BLaER1 treated with 17β-estradiol and CSF1 and Interleukin-3, amounts not matched to agents 10 nM and 100 nM (cell line): ENCODE measurements at regions not wholly inside any gene's neighbourhood (a gene's known extent, or its start where the extent isn't known, plus 50 kb on each side); places are given as distances from the start of the nearest gene placed in this dataset.

Source experiments
- H3K27ac ChIP-seq, 11 experiments: shearing (Covaris generic); formaldehyde crosslinking; 2 replicates each; pipeline ENCODE4 v1.8.1; 2022
- H3K27me3 ChIP-seq, 11 experiments: shearing (Covaris generic); formaldehyde crosslinking; 2 replicates each; pipeline ENCODE4 v1.8.1; 2022
- H3K36me3 ChIP-seq, 11 experiments: shearing (Covaris generic); formaldehyde crosslinking; 2 replicates each; pipeline ENCODE4 v1.8.1; 2022
- H3K4me1 ChIP-seq, 10 experiments: shearing (Covaris generic); formaldehyde crosslinking; 2 replicates each; pipeline ENCODE4 v1.8.1; 2022
- H3K4me2 ChIP-seq, 11 experiments: shearing (Covaris generic); formaldehyde crosslinking; 2 replicates each; pipeline ENCODE4 v1.8.1; 2022
- H3K4me3 ChIP-seq, 10 experiments: shearing (Covaris generic); formaldehyde crosslinking; 2 replicates each; pipeline ENCODE4 v1.8.1; 2022
- H3K9ac ChIP-seq, 11 experiments: shearing (Covaris generic); formaldehyde crosslinking; 2 replicates each; pipeline ENCODE4 v1.8.1; 2022
- H3K9me3 ChIP-seq, 11 experiments: shearing (Covaris generic); formaldehyde crosslinking; replicated peaks in 1 of 11; 2 replicates each; pipeline ENCODE4 v1.8.1; 2022
- H4K20me1 ChIP-seq, 11 experiments: shearing (Covaris generic); formaldehyde crosslinking; 2 replicates each; pipeline ENCODE4 v1.8.1; 2022
- Cebpa-rat ChIP-seq, 11 experiments: shearing (Covaris generic); IDR thresholded peaks; 2 replicates each; pipeline ENCODE4 v1.8.1; 2022

GRCh38 chr7:33764752-33765451, 140.4 kb upstream of the BMPER start:
- H3K27ac ChIP-seq, result no peak overlapping the region
- no peak overlapping the region for H3K9ac ChIP-seq
- H3K27me3 ChIP-seq, result no peaks in the 10 kb centered on the region; a peak in 1 of 22 replicates
- peaks cover 12 to 78% (median 16%) of the 10 kb centered on the region in 10 experiments for H3K4me1 ChIP-seq
- no peak for TF ChIP-seq Cebpa-rat (IDR thresholded peaks at IDR 0.05)
- H3K4me3 ChIP-seq, result no peak overlapping the region
- no peak overlapping the region for H3K4me2 ChIP-seq
- no peaks in the 10 kb centered on the region for H4K20me1 ChIP-seq
- H3K36me3 ChIP-seq, result no peaks in the 10 kb centered on the region
- H3K9me3 ChIP-seq, result no peaks in the 10 kb centered on the region

GRCh38 chr7:33766405-33766804, 138.9 kb upstream of the BMPER start:
- TF ChIP-seq Cebpa-rat (IDR thresholded peaks at IDR 0.05), result no peak
- no peaks in the 10 kb centered on the region for H3K9me3 ChIP-seq
- no peak overlapping the region for H3K27ac ChIP-seq
- H4K20me1 ChIP-seq, result no peaks in the 10 kb centered on the region
- peak overlapping the region in 2 of 11 experiments; percentile 16 to 31; a peak in 2 of 22 replicates for H3K4me2 ChIP-seq
- H3K9ac ChIP-seq, result no peak overlapping the region
- H3K36me3 ChIP-seq, result no peaks in the 10 kb centered on the region
- H3K4me3 ChIP-seq, result no peak overlapping the region
- H3K27me3 ChIP-seq, result no peaks in the 10 kb centered on the region; a peak in 1 of 22 replicates
- peaks cover 4 to 80% (median 7%) of the 10 kb centered on the region in 10 experiments for H3K4me1 ChIP-seq

- peak overlapping the region in 1 of 11 experiments; percentile 39; a peak in 2 of 22 replicates for H3K27ac ChIP-seq
- peak overlapping the region in 2 of 11 experiments; percentile 23 to 47; a peak in 3 of 22 replicates for H3K4me2 ChIP-seq
- H3K4me1 ChIP-seq, result peaks cover 11 to 80% (median 14%) of the 10 kb centered on the region in 10 experiments
- no peaks in the 10 kb centered on the region for H3K27me3 ChIP-seq
- no peaks in the 10 kb centered on the region for H4K20me1 ChIP-seq
- peaks cover 0 to 21% (median 0%) of the 10 kb centered on the region in 11 experiments; a peak in 6 of 22 replicates for H3K9me3 ChIP-seq
- no peak overlapping the region for H3K4me3 ChIP-seq
- H3K36me3 ChIP-seq, result no peaks in the 10 kb centered on the region
- H3K9ac ChIP-seq, result no peak overlapping the region
- TF ChIP-seq Cebpa-rat (IDR thresholded peaks at IDR 0.05), result no peak
Observed at GRCh38 chr7:33769930-33770329, 135.4 kb upstream of the BMPER start.

- H3K4me1 ChIP-seq, result peaks cover 18 to 84% (median 21%) of the 10 kb centered on the region in 10 experiments
- H3K9me3 ChIP-seq, result peaks cover 0 to 21% (median 0%) of the 10 kb centered on the region in 11 experiments; a peak in 6 of 22 replicates
- TF ChIP-seq Cebpa-rat (IDR thresholded peaks at IDR 0.05), result no peak
- no peak overlapping the region for H3K4me3 ChIP-seq
- no peaks in the 10 kb centered on the region for H4K20me1 ChIP-seq
- no peak overlapping the region for H3K9ac ChIP-seq
- peak overlapping the region in 1 of 11 experiments; percentile 47; a peak in 2 of 22 replicates for H3K4me2 ChIP-seq
- no peaks in the 10 kb centered on the region for H3K36me3 ChIP-seq
- H3K27me3 ChIP-seq, result no peaks in the 10 kb centered on the region
- H3K27ac ChIP-seq, result peak overlapping the region in 1 of 11 experiments; percentile 39; a peak in 1 of 22 replicates
Observed at GRCh38 chr7:33770576-33770975, 134.8 kb upstream of the BMPER start.

GRCh38 chr7:33771422-33771821, 133.9 kb upstream of the BMPER start:
- Histone ChIP-seq H3K9ac (no peak overlapping the region), H4K20me1 (no peaks in the 10 kb centered on the region)

GRCh38 chr7:33773053-33773452, 132.3 kb upstream of the BMPER start:
- Histone ChIP-seq H4K20me1 (no peaks in the 10 kb centered on the region), H3K27me3 (no peaks in the 10 kb centered on the region), H3K4me3 (no peak overlapping the region), H3K4me2 (peak overlapping the region in 4 of 11 experiments; percentile 64 to 70 (median 68); a peak in 5 of 22 replicates), H3K4me1 (peaks cover 23 to 85% (median 31%) of the 10 kb centered on the region in 10 experiments), H3K9ac (no peak overlapping the region), H3K9me3 (peaks cover 0 to 21% (median 0%) of the 10 kb centered on the region in 11 experiments; a peak in 6 of 22 replicates), H3K27ac (peak overlapping the region in 6 of 11 experiments; percentile 71 to 87 (median 82); a peak in 7 of 22 replicates), H3K36me3 (no peaks in the 10 kb centered on the region)
- TF ChIP-seq Cebpa-rat (IDR thresholded peaks at IDR 0.05), result no peak

More at GRCh38 chr7:33771422-33771821, 133.9 kb upstream of the BMPER start:
- TF ChIP-seq Cebpa-rat (IDR thresholded peaks at IDR 0.05), result no peak
- no peaks in the 10 kb centered on the region for H3K27me3 ChIP-seq
- H3K4me1 ChIP-seq, result peaks cover 23 to 86% (median 29%) of the 10 kb centered on the region in 10 experiments
- no peak overlapping the region for H3K4me3 ChIP-seq
- 0 out of 22 replicates have a peak overlapping the region, but pooled peaks of 1 of the 11 experiments have one; percentile 17 for H3K27ac ChIP-seq
- peak overlapping the region in 2 of 11 experiments; percentile 8 to 16; a peak in 2 of 22 replicates for H3K4me2 ChIP-seq
- H3K9me3 ChIP-seq, result peaks cover 0 to 21% (median 0%) of the 10 kb centered on the region in 11 experiments; a peak in 6 of 22 replicates
- no peaks in the 10 kb centered on the region for H3K36me3 ChIP-seq

- peaks cover 23 to 74% (median 31%) of the 10 kb centered on the region in 10 experiments for H3K4me1 ChIP-seq
- no peaks in the 10 kb centered on the region for H3K27me3 ChIP-seq
- no peaks in the 10 kb centered on the region for H4K20me1 ChIP-seq
- H3K27ac ChIP-seq, result peak overlapping the region; percentile 70 to 87 (median 81)
- no peaks in the 10 kb centered on the region for H3K36me3 ChIP-seq
- peak; percentile 35 to 88 (median 66); a peak in 18 of 22 replicates for TF ChIP-seq Cebpa-rat (IDR thresholded peaks at IDR 0.05)
- no peak overlapping the region for H3K4me3 ChIP-seq
- H3K9me3 ChIP-seq, result peaks cover 0 to 21% (median 0%) of the 10 kb centered on the region in 11 experiments; a peak in 6 of 22 replicates
- H3K9ac ChIP-seq, result peak overlapping the region; percentile 22 to 60 (median 50); a peak in 18 of 22 replicates
- peak overlapping the region; percentile 62 to 77 (median 69) for H3K4me2 ChIP-seq
Observed at GRCh38 chr7:33774762-33775523, 130.4 kb upstream of the BMPER start.

- peaks cover 0 to 21% (median 0%) of the 10 kb centered on the region in 11 experiments; a peak in 6 of 22 replicates for H3K9me3 ChIP-seq
- peak overlapping the region in 8 of 11 experiments; percentile 10 to 60 (median 52); a peak in 14 of 22 replicates for H3K9ac ChIP-seq
- H3K4me3 ChIP-seq, result no peak overlapping the region; a peak in 1 of 20 replicates
- no peaks in the 10 kb centered on the region for H3K36me3 ChIP-seq
- H3K4me1 ChIP-seq, result peaks cover 23 to 68% (median 32%) of the 10 kb centered on the region in 10 experiments
- no peaks in the 10 kb centered on the region for H4K20me1 ChIP-seq
- TF ChIP-seq Cebpa-rat (IDR thresholded peaks at IDR 0.05), result no peak
- H3K4me2 ChIP-seq, result peak overlapping the region; percentile 62 to 77 (median 69)
- no peaks in the 10 kb centered on the region for H3K27me3 ChIP-seq
- H3K27ac ChIP-seq, result peak overlapping the region; percentile 70 to 87 (median 81)
Observed at GRCh38 chr7:33775790-33776189, 129.5 kb upstream of the BMPER start.
